ENCODE measurements at regions not wholly inside any gene's neighbourhood (a gene's known extent, or its start where the extent isn't known, plus 50 kb on each side); places are given as distances from the start of the nearest gene placed in this dataset.
"Not testable (repeated sequence)": the region's sequence is repeated elsewhere in the genome, so short reads cannot be mapped to it uniquely, and the experiment has no call there.

- no peak for DNase-seq (ENCODE audit: low spot score)
Measured at GRCh38 chr3:65303431-65303830, 615.6 kb upstream of the ADAMTS9 start.

DNA sequence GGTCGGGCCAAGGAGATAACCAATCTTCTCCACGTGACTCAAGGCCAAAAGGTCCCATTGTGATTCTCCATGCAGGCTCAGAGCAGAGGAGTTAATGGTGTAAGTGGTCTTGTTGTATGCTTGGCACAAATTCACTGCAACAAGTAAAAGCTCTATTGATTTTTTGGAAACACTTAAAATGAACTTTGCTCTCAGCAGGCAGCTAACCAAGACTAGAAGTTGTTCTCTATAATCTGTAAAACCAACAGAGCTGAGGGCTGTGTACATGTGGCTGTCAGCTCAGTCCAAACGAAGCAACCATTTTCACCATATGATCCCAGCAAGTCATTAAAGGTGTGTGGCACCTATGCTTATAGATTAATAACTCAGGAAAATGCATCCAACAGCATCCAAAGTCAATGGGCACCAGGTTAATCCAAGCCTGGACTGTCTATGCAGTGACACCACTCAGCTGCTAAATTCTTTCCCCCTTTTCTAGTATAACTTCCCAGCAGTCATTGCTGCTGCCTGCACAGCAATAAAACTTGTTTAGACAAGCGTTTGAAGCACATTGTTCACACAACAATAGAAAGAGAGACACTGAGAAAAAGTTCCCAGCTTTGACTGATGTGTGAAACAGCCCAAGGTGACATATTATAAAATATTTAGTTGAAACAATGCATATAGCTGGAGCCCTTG, 603.8 kb upstream of the ADAMTS9 start:
- DNase-seq (ENCODE audit: low spot score), result no peak

DNA sequence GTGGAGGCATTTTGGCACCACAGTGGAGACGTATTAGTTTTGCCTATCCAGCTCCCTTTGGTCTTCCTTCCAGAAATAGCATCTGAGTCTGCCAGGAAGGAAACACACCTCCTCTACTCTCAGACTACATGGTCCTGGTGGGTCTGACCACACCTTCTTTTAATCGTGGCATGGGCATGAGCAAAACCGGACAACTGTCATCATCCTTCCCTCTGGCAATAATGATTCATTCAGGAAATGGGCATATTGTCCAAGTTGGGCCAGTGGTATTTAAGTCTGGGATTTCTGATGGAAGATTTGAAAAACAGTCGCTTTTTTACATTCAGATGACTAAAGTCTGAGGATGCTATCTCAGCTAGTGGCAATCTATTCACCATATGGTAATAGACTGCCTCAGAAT, 601.0 kb upstream of the ADAMTS9 start:
- DNase-seq (ENCODE audit: low spot score), result no peak

GRCh38 chr3:65285956-65286355, 598.2 kb upstream of the ADAMTS9 start:
- no peak for DNase-seq (ENCODE audit: low spot score)

DNA sequence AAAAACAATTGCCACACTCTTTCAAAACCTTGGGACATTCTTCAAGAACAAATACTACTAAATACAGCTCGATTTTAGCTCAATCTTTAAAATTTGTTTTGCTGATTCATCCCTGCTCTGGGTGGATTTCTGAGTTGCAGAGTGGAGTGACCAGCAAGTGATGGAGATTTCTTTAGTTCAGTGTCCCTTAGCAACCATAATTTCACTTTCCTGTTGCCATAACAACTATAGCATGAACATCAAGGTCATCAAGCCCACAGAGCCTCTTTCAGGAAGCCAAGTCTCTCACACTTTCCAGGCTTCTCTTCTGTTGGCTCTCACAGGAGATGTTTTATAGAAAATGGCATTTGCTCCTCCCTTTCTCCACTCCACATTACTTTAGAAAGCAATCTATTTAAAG, 597.2 kb upstream of the ADAMTS9 start:
- no peak for DNase-seq (ENCODE audit: low spot score)

GRCh38 chr3:65284546-65284945, 596.7 kb upstream of the ADAMTS9 start:
- no peak for DNase-seq (ENCODE audit: low spot score)

DNA sequence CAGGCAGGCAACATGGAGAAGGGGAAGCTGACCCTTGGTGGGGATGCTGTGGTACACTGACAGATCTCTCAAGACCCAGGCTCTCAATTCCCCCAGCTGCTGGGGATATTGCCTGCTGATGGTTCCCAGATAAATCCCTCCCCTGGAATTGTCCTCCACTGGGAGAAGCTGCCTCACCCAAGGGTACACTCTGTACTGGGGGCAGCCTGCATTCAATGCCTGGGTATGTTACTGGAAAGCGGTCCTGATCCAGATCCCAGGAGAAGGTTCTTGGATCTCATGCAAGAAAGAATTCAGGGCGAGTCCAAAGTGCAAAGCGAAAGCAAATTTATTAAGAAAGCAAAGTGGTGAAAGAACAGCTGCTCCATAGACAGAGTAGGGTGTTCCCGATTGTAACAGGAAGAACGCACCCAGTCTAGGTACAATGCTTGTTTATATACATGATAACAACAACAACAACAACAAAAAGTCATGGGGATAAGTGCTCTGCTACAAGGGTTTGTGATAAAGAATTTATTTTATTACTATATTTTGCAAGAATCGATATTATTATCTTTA, 591.5 kb upstream of the ADAMTS9 start:
- no peak for DNase-seq (ENCODE audit: low spot score)

DNA sequence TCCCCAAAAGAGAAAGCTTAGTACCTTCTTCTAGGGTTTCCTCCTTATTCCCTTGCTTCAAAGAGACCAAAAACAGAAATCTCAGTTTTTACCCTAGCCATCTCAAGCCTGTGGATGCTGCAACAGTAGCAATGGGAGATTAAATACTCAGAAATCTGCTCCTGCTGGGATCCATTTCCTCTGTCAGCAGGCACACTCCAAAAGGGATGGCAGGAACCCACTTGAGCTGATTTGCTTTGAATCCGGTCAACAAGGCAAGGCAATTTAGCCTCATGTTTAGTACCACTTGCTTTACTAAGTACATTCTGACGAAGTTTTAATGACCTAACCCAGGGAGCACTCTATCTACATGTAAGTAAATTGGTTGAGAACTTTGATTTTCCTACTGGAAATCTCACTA, 590.0 kb upstream of the ADAMTS9 start:
- DNase-seq (ENCODE audit: low spot score), result no peak

DNA sequence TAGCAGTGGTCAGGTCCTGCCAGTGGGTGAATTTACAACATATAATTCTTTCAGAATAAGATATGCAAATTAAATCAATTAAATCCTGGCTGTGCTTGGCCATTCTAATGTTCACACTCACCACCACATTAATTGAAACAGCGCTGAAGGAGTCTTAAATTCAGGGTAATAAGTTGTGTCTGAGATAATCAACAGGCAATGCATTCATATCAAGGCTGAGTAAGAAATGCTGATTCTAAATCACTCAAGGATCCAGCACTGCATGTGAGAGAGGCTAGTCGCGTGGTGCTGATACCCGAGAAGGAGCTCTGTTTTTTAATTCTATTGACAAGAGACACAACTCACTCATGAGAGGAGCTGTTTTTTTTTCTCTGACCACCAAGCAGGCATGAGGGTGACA, 588.8 kb upstream of the ADAMTS9 start:
- no peak for DNase-seq (ENCODE audit: low spot score)

GRCh38 chr3:65268426-65268825, 580.6 kb upstream of the ADAMTS9 start:
- no peak for DNase-seq (ENCODE audit: low spot score)

DNA sequence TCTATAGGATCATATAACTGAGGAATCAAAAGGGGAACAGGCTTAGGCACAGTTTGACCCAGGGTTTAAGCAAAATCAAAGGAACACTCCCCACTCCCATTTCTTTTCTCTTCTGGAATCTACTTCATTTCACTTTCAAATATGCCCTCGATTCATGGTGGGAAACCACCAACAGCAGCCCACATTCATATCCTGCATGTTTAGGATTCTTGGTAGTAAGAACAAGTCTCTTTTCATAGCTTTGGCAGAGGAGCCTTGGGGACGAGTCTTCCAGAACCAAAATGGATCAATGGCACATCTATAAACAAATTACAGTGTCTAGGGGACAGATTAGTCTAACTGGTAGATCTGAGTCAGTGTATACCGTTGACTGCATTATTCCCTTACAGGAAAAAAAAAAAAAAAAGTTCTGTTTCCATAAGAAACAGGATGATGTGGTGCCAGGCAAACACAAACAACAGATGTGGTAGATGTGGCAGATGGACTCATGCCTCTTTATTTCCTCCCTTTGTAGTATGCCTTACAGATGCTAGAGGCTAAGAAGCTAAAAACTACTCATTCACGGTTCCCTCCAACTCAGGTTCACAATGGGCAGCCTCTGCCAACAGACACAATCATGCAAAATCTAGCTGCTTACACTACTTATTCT, 578.3 kb upstream of the ADAMTS9 start:
- no peak for DNase-seq (ENCODE audit: low spot score)

GRCh38 chr3:65265511-65265910, 577.7 kb upstream of the ADAMTS9 start:
- no peak for DNase-seq (ENCODE audit: low spot score)

DNA sequence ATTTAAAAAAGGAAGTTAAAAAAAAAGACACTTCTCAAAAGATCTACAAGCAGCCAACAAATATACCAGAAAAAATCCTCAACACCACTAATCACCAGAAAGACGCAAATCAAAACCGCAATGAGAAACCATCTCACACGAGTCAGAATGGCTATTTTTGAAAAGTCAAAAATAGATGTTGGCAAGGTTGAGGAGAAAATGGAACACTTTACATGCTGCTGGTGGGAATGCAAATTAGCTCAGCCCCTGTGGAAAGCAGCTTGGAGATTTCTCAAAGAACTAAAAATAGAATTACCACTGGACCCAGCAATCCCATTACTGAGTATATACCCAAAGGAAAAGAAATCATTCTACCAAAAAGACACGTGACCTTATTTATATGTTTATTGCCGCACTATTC, 574.7 kb upstream of the ADAMTS9 start:
- DNase-seq (ENCODE audit: low spot score), result no peak

DNA sequence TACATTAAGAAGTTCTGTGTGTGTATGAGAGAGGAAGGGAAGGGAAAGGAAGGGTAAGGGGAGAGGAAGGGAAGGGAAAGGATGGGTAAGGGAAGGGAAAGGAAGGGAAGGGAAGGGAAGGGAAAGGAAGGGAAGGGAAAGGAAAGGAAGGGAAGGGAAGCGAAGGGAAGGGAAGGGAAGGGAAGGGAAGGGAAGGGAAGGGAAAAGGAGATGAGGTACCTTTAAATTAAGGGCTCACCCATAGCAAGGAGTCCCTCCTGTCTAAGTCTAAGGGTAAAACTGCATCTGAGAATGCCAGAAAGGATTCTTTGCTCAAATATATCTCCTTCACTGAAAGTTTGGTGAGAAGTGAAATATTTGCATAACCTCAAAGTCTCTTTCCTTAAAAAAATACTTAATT, 572.1 kb upstream of the ADAMTS9 start:
- no peak for DNase-seq (ENCODE audit: low spot score)

GRCh38 chr3:65252914-65253313, 565.1 kb upstream of the ADAMTS9 start:
- not testable (repeated sequence) for DNase-seq (ENCODE audit: low spot score)

GRCh38 chr3:65252266-65252665, 564.5 kb upstream of the ADAMTS9 start:
- DNase-seq (ENCODE audit: low spot score), result no peak

DNA sequence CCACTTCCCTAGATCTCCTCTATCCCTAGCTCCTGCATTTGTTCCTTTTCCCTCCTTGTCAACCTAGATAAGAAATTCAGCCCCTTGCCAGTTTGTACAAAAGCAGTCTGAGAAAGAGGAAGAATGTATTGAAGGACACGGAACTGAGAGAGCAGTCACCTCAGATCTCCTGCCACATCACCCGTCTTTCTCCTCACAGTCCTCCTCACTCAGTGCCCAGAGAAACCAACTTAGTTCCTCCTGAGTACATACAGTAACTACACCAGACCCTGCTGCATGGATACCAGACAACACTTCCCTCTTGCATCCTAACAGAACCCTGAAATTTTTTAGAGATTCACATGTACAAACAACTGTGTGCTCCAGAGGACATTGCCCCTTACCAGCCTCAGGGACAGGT, 563.6 kb upstream of the ADAMTS9 start:
- DNase-seq (ENCODE audit: low spot score), result no peak

DNA sequence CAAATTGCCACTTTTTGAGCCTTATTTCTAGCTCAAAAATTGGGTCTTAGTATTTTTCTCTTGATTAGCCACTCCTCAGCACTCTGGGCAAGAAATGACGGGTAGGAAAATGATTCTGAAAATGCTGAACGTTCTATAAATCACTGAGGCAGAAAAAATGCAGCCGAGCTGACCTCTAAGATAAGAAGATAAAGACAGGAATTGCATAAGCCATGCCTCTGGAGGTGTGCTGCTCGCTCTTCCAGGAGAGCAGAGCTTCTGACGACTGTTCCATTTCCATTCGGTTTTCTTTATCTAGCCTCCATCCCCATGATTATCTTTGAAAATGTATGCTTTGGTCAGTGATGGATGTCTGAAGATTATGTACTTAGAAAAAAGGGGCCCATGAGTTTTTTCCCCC, 558.8 kb upstream of the ADAMTS9 start:
- DNase-seq (ENCODE audit: low spot score), result no peak

DNA sequence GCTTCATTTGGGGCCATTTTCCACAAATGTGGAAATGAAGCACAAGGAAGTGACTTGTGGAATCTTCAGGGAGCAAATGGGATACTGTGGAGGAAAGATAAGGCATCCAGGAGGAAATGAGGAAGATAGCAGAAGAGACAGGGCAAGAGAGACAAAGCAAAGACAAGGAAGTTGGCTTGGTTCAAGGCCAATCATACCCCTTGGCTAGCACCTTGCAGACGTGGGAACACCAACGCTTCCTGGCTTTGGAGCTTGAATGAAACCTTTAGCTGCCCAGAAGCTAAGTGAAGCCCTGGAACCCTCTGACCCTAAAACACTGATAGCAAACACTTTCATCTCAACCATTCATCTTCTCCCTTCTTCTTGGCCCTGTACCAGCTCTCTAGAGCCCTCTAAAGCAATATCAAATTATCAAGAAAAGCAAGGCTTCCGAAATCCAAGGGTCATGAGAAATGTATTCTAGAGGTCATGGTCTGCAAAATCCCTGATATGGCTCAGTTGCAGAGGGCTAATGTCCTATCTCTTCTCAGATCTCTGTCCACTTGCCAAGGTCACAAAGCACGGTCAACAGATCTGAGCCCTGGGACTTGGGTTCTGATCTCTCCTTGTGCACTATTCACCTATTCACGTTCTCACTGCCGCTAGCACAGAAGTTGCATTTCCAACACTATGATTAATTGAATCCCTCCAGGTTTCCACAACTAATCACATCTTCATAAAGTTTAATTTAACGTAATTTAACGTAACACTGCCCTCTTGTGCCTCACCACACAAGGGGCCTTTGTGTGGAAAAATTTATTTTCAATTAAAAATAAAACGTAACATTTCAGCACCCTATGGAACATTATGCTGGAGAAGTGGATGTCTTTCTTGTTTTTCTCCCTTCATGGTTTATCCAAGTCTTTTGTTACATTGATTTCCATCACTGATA, 557.6 kb upstream of the ADAMTS9 start:
- no peak for DNase-seq (ENCODE audit: low spot score)

GRCh38 chr3:65240366-65240765, 552.6 kb upstream of the ADAMTS9 start:
- DNase-seq (ENCODE audit: low spot score), result no peak

DNA sequence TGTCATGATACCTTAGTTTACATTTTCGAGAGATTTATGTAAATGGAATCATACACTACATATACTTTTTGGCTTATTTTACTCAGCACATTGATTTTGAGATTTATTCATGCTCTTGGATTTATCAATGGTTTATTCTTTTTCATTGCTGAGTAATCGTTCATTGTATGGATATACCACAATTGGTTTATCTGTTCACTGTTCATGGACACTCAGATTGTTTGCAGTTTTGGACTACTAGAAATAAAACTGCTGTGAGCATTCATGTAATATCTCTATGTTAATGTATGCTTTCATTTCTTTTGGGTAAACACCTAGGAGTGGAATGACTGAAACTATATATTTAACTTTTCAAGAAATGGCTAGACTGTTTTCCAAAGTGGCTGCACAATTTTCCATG, 550.9 kb upstream of the ADAMTS9 start:
- DNase-seq (ENCODE audit: low spot score), result no peak

DNA sequence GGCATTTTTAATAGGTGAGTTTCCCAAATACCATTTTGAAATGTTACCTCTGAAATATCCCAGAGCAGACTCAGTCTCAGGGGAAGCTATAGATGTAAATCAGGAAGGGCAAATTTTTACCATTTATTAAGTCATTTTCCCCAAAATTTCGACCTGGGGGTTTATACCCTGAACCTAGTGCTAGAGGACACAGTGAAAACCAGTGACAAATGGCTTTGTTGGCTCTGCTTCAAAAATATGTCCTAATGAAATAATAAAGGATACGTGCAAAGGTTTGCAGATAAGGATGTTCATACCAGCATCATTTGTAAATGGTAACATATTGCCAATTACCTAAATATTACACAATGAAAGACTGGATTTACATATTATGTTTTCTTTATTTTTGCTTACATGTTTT, 546.7 kb upstream of the ADAMTS9 start:
- no peak for DNase-seq (ENCODE audit: low spot score)

DNA sequence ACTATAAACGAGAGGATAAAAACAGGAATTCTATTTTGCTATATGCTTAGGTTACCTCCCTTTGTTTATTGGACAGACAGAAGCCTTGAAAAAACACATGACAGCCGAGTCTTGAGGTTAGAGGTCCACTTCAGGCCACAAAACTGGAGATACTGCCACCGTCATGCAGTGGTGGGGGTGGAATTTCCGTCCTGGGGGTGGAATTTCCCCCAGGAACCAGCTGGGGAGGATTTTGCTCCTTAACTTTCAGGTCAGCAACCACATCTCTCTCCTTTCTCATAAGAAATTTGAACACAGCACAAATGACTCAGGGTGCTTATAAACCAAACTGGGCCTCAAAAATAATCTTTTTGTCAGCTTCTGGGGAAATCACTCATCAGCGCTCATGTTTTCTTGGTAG, 545.8 kb upstream of the ADAMTS9 start:
- no peak for DNase-seq (ENCODE audit: low spot score)

All from HuH-7.5 (cell line).